WTC11 (cell line): ENCODE measurements at regions not wholly inside any gene's neighbourhood (a gene's known extent, or its start where the extent isn't known, plus 50 kb on each side); places are given as distances from the start of the nearest gene placed in this dataset.

Source experiments
- ATAC-seq: fragments of 200-7000 bp; cut with Tn5 transposase; 2 replicates; pipeline ENCODE4 v1.10.0; 2021; ENCODE audit warnings: mild to moderate bottlenecking, moderate library complexity
- CTCF ChIA-PET: fragments of 300-600 bp; sonication (Branson Sonifier 250); formaldehyde crosslinking; loops from one replicate; lab custom pipeline; 2021; ENCODE audit warnings: antibody characterized with exemption; lab: Charles Lee
- POLR2A ChIA-PET: fragments of 350-600 bp; sonication (Branson Sonifier 250); formaldehyde crosslinking; loops from one replicate; lab custom pipeline; 2021; ENCODE audit warnings: antibody characterized with exemption; lab: Charles Lee
- DNase-seq: peaks from one replicate; pipeline ENCODE4 v3.0.0; 2021; ENCODE audit warnings: low spot score
- H3K27ac Mint-ChIP-seq: 2 replicates; pipeline ENCODE4 v1.8.0; 2021; ENCODE audit warnings: mixed read lengths
- H3K27me3 Mint-ChIP-seq: 2 replicates; pipeline ENCODE4 v1.8.0; 2021; ENCODE audit warnings: low read depth, mild to moderate bottlenecking, moderate library complexity, mixed read lengths
- H3K36me3 Mint-ChIP-seq: 2 replicates; pipeline ENCODE4 v1.8.0; 2021; ENCODE audit warnings: mixed read lengths
- H3K4me1 Mint-ChIP-seq: 2 replicates; pipeline ENCODE4 v1.8.0; 2022; ENCODE audit warnings: mixed read lengths
- H3K4me3 Mint-ChIP-seq: 2 replicates; pipeline ENCODE4 v1.8.0; 2021; ENCODE audit warnings: mild to moderate bottlenecking, moderate library complexity, mixed read lengths
- H3K9me3 Mint-ChIP-seq: 2 replicates; pipeline ENCODE4 v1.8.0; 2021; ENCODE audit warnings: mixed read lengths
- ATF1 ChIP-seq: sonication (generic); formaldehyde crosslinking; IDR thresholded peaks from 2 replicates; pipeline ENCODE4 v1.8.1; 2023; ENCODE audit warnings: mild to moderate bottlenecking, moderate library complexity, missing genetic modification reagents
- E2F1 ChIP-seq: sonication (generic); formaldehyde crosslinking; IDR thresholded peaks from 2 replicates; pipeline ENCODE4 v1.8.0; 2022; ENCODE audit warnings: mild to moderate bottlenecking, missing genetic modification reagents
- FOXK1 ChIP-seq: sonication (generic); formaldehyde crosslinking; IDR thresholded peaks from 2 replicates; pipeline ENCODE4 v1.8.0; 2022; ENCODE audit warnings: mild to moderate bottlenecking, moderate library complexity, missing genetic modification reagents
- HMGA2 ChIP-seq: fragments of 250-450 bp; sonication (Bioruptor Pico); IDR thresholded peaks from 2 replicates; pipeline ENCODE4 v1.4.0; 2021; ENCODE audit warnings: mild to moderate bottlenecking, moderate library complexity
- MXD4 ChIP-seq: fragments of 250-450 bp; sonication (Bioruptor Pico); IDR thresholded peaks from 2 replicates; pipeline ENCODE4 v1.8.0; 2021; ENCODE audit warnings: mild to moderate bottlenecking, moderate library complexity, borderline replicate concordance
- NR1H2 ChIP-seq: sonication (generic); formaldehyde crosslinking; IDR thresholded peaks from 2 replicates; pipeline ENCODE4 v1.9.0; 2021; ENCODE audit warnings: mild to moderate bottlenecking, moderate library complexity, missing genetic modification reagents
- SMAD4 ChIP-seq: sonication (generic); formaldehyde crosslinking; IDR thresholded peaks from 2 replicates; pipeline ENCODE4 v1.8.0; 2022; ENCODE audit warnings: mild to moderate bottlenecking, missing genetic modification reagents
- SOX15 ChIP-seq: fragments of 250-450 bp; sonication (Bioruptor Pico); IDR thresholded peaks from 2 replicates; pipeline ENCODE4 v1.9.0; 2021; ENCODE audit warnings: mild to moderate bottlenecking
- SP1 ChIP-seq: sonication (generic); formaldehyde crosslinking; conservative IDR thresholded peaks from 2 replicates; pipeline ENCODE4 v1.8.1; 2022; ENCODE audit warnings: missing genetic modification reagents
- STAT6 ChIP-seq: sonication (generic); formaldehyde crosslinking; conservative IDR thresholded peaks from 2 replicates; pipeline ENCODE4 v1.8.1; 2023; ENCODE audit warnings: mild to moderate bottlenecking, low read depth, missing genetic modification reagents, moderate library complexity
- TP53 ChIP-seq: sonication (generic); formaldehyde crosslinking; IDR thresholded peaks from 2 replicates; pipeline ENCODE4 v1.8.1; 2023; ENCODE audit warnings: mild to moderate bottlenecking, missing genetic modification reagents
- ZBTB43 ChIP-seq: sonication (generic); formaldehyde crosslinking; IDR thresholded peaks from 2 replicates; pipeline ENCODE4 v1.8.1; 2023; ENCODE audit warnings: mild to moderate bottlenecking, missing genetic modification reagents
- ZNF121 ChIP-seq: sonication (generic); formaldehyde crosslinking; IDR thresholded peaks from 2 replicates; pipeline ENCODE4 v1.8.0; 2023; ENCODE audit warnings: missing genetic modification reagents
- ZNF138 ChIP-seq: sonication (generic); formaldehyde crosslinking; conservative IDR thresholded peaks from 2 replicates; pipeline ENCODE4 v1.8.1; 2022; ENCODE audit warnings: mild to moderate bottlenecking, moderate library complexity, missing genetic modification reagents
- ZNF532 ChIP-seq: fragments of 250-450 bp; sonication (Bioruptor Pico); IDR thresholded peaks from 2 replicates; pipeline ENCODE4 v1.9.0; 2021; ENCODE audit warnings: mild to moderate bottlenecking, borderline replicate concordance

- ATAC-seq (no peak), DNase-seq (no peak)
Observed at GRCh38 chr2:387980-388421, 100.1 kb upstream of the ALKAL2 start.

GRCh38 chr2:386406-387103 lies 98.7 kb upstream of the ALKAL2 start:
- Mint-ChIP-seq H3K4me1 (peaks cover 16% of the 10 kb centered on the region), H3K9me3 (peaks cover 16% of the 10 kb centered on the region), H3K4me3 (no peak overlapping the region), H3K27ac (no peak overlapping the region), H3K27me3 (peaks cover 13% of the 10 kb centered on the region), H3K36me3 (no peaks in the 10 kb centered on the region)
- no peak for ATAC-seq
- ChIA-PET POLR2A (no interaction called here), CTCF (no interaction called here)
- no peak for DNase-seq
- TF ChIP-seq ZNF532 (CRISPR knock-in tag): no peak

More at GRCh38 chr2:387980-388421, 100.1 kb upstream of the ALKAL2 start:
- Mint-ChIP-seq H3K9me3 (peaks cover 16% of the 10 kb centered on the region), H3K27me3 (peaks cover 7% of the 10 kb centered on the region), H3K36me3 (no peaks in the 10 kb centered on the region), H3K27ac (no peak overlapping the region), H3K4me1 (peaks cover 2% of the 10 kb centered on the region; the same call in 1 of the 2 replicates), H3K4me3 (no peak overlapping the region)
- no peak for TF ChIP-seq TP53 (CRISPR knock-in tag)
- no peak for TF ChIP-seq E2F1
- no peak for TF ChIP-seq ZNF138 (CRISPR knock-in tag)
- TF ChIP-seq FOXK1: no peak
- TF ChIP-seq SP1: no peak
- no peak for TF ChIP-seq HMGA2 (CRISPR knock-in tag)
- no peak for TF ChIP-seq SOX15 (CRISPR knock-in tag)
- POLR2A ChIA-PET: no interaction called here
- CTCF ChIA-PET: no interaction called here

- ChIA-PET CTCF (no interaction called here), POLR2A (no interaction called here)
- no peak overlapping the region for H3K27ac Mint-ChIP-seq
- no peak overlapping the region for H3K4me3 Mint-ChIP-seq
- ATAC-seq (no peak), DNase-seq (no peak)
- peaks cover 15% of the 10 kb centered on the region for H3K9me3 Mint-ChIP-seq
- no peaks in the 10 kb centered on the region for H3K36me3 Mint-ChIP-seq
- H3K27me3 Mint-ChIP-seq: peaks cover 13% of the 10 kb centered on the region
- peaks cover 21% of the 10 kb centered on the region for H3K4me1 Mint-ChIP-seq
- no peak for TF ChIP-seq ATF1 (CRISPR knock-in tag)
- TF ChIP-seq MXD4 (CRISPR knock-in tag): no peak
- no peak for TF ChIP-seq NR1H2 (CRISPR knock-in tag)
- no peak for TF ChIP-seq SMAD4 (CRISPR knock-in tag)
Observed at GRCh38 chr2:385785-386184, 97.9 kb upstream of the ALKAL2 start.

- ChIA-PET CTCF (no interaction called here), POLR2A (no interaction called here)
- Mint-ChIP-seq H3K9me3 (peaks cover 9% of the 10 kb centered on the region), H3K27ac (no peak overlapping the region), H3K4me3 (no peak overlapping the region), H3K36me3 (no peaks in the 10 kb centered on the region), H3K4me1 (peaks cover 21% of the 10 kb centered on the region)
- no peak for ATAC-seq
- no peak for TF ChIP-seq STAT6 (CRISPR knock-in tag)
- TF ChIP-seq FOXK1: no peak
- TF ChIP-seq ZNF121 (CRISPR knock-in tag): no peak
- no peak for TF ChIP-seq ZBTB43 (CRISPR knock-in tag)
- TF ChIP-seq, all 79 proteins: peak for 0
- peaks cover 8% of the 10 kb centered on the region for H3K27me3 Mint-ChIP-seq
- no peak for DNase-seq
Observed at GRCh38 chr2:385061-385460, 97.2 kb upstream of the ALKAL2 start.
